HG02973 (cell line): ENCODE measurements at regions not wholly inside any gene's neighbourhood (a gene's known extent, or its start where the extent isn't known, plus 50 kb on each side); places are given as distances from the start of the nearest gene placed in this dataset.

Source experiments
- ATAC-seq: cut with Tn5 transposase; IDR thresholded peaks from one replicate; pipeline ENCODE4 v1.9.1; 2021; ENCODE audit warnings: moderate library complexity; ENCODE audit not compliant: unreplicated experiment

- ATAC-seq, result no peak
Measured at GRCh38 chr7:85602196-85602595, 415.3 kb upstream of the SEMA3D start.

DNA sequence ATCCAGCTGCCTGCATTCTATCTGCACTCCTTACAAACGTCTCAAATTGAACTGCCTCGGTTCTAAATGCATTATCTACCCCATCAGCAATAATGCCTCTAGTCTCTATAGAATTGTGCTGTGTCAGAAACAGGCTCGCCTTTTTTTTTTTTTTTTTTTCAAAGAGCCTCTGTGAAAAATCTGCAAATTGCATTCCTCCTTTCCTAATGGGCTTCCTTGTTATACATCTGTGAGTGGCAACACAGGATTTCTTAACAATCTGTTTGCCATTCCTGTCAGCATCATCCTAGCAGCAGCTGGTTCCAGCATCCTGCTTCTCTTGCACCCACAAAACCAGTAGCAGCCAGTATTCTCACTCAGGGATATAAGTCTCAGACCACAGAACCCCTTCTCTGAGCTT lies 413.5 kb upstream of the SEMA3D start:
- ATAC-seq, result no peak

DNA sequence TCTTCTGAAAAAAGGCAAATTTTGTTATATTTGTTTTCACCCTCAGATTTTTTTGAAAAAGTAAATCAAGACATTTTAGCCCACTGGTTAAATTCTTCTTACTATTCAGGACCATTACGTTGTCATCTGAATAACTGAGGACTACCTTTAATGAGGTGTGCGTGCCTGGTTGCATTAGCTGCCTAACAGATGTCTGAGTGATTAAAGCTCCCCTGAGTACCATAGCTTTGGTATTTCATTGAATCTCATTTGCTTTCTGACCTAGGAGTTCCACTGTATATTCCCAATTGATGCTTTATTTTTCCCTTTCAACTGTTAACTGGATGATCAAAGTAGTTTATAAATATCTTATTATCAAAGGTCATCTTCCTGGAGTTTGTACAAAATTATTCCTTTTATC lies 410.0 kb upstream of the SEMA3D start:
- no peak for ATAC-seq

- no peak for ATAC-seq
Measured at GRCh38 chr7:85595750-85596178, 408.9 kb upstream of the SEMA3D start.

DNA sequence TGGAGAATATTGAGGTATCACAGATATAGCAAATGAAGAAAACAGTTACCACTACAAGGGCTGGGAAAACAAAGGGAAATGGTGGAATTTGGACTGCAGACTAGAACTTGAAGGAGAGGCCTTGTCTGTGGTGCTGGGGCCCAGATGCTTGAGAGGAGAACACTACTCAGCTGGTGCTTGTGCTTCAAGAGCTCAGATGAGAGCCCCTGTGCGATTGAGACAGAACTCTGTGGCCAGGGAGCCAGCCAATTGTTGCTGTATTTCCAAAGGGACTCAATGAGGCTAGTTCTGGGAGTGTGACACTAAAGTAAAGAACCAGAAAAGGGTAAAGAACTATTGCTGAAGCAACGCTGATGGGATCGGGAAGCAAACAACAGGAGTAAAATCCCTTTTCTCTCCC lies 406.5 kb upstream of the SEMA3D start:
- no peak for ATAC-seq

GRCh38 chr7:85587785-85588184 lies 400.9 kb upstream of the SEMA3D start:
- ATAC-seq, result no peak

- no peak for ATAC-seq
Measured at GRCh38 chr7:85586091-85586490, 399.2 kb upstream of the SEMA3D start.

DNA sequence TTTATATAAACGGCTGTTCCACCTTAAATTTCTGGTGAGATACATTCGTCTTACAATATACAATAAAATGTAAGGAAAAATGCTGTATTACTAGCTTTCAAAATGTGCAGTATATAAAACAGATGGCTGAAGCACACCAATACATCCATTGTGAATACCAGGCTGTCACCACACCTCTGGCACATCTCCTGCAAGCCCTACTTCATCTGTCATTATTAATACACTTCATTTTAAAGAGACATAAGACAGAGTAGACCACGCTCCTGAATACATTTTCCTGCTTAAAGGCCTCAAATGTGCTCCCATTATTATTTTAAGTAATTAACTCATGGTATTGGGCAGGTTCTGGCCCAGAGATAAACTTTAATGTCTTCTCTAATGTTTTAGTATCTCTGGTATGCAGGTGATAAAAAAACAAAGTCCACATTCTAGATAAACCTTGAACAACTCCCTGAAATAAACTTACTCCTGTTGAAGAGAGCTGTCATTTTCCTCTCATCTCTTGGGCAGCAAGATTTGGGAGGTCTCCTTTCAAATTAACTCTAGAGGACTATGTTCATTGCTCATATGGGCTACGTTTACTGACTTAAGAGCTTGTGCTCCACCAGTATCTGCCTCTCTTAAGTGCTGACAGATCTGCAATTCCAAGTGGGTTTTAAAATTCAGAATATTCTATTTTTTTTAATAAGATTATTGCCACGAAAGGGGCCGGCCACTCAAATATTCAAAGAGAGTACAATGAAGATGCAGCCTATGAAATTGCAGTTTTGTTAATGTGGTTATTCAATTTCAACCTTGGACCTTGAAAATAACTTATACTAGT lies 396.5 kb upstream of the SEMA3D start:
- ATAC-seq, result no peak

GRCh38 chr7:85573844-85574243 lies 387.0 kb upstream of the SEMA3D start:
- ATAC-seq, result no peak

DNA sequence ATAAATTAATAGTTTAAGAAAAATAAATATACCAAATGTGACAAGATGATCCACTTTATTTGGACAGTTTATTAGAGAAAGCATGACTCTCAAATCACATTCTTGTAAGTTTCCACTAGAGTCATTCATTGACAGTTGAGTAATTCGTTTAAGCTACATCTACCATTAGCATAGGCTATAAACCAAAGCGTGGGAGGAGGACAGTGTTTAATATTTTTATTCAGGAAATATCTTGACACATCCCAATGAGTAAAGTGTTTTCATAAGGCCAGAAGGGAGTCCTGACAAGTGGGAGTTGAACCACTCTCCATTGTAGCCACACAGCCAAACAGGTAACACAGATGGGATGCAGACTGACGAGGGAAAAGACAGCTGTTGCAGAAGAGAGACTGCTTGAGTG lies 386.5 kb upstream of the SEMA3D start:
- no peak for ATAC-seq

DNA sequence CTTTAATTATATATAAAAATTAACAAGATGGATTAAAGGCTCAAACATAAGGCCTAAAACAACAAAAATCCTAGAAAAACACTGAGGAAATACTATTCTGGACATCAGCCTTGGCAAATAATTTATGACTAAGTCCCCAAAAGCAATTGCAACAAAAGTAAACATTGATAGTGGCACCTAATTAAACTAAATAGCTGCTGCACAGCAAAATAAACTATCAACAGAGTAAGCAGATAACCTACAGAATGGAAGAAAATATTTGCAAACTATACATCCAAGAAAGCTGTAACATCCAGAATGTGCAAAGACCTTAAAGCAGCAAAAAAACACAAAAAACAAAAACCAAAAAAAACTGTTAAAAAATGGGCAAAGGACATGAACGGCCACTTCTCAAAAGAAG lies 384.0 kb upstream of the SEMA3D start:
- ATAC-seq, result no peak

DNA sequence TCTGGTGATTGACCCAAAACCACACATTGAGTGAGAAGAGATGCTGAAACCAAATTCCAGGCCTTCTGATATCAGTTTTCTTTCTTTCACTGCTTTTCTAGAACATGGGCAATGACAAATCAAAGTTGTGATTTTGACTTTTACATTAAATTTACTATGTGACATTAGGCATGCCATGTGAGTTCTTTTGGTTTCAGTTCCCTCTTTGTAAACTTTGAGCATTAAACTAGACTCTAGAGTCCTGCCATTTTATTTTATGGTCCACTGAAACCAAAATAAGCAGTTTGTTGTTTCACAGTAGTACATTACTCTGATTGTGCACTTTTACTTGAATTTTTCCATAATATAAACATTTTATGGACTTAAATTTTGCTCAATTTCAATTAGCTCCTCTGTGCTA lies 381.1 kb upstream of the SEMA3D start:
- no peak for ATAC-seq

- no peak for ATAC-seq
Measured at GRCh38 chr7:85566095-85566794, 379.4 kb upstream of the SEMA3D start.

DNA sequence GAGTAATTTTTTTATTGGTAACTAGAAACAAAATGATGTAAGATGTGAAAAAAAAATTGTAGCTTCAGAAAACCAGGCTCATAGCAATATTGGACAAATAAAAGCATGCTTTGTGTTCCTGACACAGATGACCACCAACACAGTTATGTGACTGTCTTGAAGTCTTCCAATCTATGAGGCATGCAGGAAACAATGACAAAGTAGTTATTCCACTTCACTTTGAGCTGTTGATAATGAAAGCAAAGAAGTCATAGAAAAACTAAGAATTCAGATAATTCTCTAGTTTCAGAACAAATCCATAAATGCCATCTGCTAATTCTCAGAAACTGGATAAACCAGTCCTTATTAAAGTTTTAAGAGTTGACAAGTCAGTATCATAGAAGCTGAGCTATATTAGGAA lies 378.4 kb upstream of the SEMA3D start:
- ATAC-seq, result no peak

DNA sequence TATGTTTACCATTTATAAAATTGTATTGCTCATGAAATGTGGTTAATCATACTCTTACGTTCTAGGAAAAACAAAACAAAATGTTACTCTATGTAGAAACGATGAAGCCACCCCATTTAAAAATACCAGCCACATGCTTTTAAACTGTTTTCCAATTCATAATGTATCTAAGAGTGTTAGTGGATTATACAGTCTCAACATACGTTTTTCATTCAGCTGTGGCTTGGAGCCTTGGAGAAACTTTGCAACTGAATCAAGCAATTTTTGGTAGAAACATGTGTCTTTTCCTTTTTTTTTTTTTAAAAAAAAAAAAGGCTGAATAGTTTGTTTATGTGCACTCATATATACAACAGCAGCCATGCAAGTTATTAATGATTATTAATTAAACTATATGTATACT lies 378.0 kb upstream of the SEMA3D start:
- ATAC-seq, result no peak

GRCh38 chr7:85561706-85562105 lies 374.9 kb upstream of the SEMA3D start:
- no peak for ATAC-seq

DNA sequence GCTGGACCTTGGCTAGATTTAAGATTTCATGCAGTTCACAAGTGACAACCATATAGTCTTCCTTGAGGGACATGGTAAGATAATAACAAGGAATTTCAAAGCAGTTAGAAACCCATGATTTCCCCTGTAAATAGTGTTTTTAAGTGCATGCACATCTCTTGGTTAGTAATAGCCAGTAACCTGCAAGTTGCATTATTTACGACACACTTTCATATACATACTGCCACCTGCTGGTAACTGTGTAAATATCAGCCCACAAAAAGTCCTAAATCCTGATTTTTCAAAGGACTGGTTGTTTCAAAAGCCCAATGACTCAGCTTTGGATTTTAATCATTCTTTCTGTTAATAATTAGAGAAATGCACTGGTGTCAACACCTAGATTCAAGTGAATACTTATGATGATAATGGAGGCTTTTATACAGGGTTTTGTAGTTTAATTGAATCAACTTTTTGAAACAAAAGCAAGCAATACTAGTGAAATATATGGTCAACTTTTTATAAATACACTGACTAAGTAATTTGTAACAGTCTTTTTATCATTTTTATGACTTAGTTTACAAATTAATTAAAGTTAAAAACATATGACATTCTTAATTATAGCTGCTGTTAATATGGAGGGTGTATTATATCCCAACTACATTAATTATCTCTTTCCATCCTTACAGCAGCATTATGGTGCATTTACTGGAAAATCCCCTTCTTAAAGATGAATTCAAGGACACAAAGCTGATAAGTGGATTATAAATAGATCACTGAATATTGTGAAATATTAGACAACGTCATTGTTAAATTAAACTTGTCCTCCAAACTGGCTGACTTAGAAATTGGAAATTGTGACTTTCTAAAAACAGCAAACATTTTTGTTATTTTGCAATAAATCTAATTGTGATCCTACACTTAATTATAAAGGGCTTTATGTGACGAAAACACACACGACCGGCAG lies 367.7 kb upstream of the SEMA3D start:
- peak; percentile 77 for ATAC-seq

DNA sequence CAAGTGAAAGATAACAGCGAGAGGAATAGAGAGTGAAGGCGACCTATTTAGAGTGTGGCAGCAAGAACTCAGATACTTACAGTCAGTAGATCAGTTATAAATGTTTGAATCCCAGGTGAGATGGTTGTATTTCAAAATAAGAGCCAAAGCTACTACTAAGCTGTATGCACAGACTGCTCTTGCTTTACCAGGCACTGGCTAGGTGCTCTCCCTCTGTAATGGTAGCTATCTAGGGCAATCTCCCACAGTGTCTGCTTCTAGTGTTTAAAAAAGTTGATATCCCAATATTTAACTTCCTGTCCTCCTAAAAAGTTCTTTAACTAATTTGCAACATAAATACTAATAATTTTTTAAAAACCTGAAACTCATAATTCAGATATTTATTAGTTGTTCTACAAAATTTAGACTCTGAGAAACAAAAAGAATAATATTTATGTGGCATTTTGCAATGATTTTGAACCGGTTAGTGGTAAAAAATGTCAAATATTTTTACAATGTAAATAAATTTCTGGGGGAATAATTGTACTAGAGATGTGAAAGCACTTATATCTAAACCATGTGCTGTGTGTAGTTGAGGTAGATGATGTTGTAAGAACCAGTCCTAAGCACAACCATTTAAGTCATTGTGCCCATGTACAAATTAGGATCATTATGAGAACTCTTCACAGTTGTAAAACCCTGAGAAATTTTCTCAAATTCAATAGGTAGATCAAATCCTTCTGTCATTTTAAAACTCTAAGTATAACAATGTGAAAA lies 349.3 kb upstream of the SEMA3D start:
- no peak for ATAC-seq

DNA sequence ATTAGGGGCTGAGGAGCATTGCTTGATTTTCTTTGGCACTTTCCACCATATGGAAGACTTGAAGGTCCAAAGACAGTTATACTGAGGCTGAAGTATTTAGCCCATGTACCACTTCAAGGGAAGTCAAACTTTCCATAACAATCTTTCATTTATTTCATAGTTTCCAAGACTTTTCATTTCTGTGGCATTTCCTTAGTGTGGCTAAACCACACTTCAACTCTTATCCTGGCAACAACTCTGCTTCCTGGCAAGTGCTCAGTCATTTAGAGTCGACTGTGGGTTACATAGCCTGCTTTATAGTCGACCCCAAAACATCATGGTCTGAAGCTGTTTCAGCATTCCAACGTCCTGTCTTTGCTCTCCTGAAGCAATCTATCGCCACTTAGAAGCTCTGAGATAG lies 343.0 kb upstream of the SEMA3D start:
- ATAC-seq, result no peak

DNA sequence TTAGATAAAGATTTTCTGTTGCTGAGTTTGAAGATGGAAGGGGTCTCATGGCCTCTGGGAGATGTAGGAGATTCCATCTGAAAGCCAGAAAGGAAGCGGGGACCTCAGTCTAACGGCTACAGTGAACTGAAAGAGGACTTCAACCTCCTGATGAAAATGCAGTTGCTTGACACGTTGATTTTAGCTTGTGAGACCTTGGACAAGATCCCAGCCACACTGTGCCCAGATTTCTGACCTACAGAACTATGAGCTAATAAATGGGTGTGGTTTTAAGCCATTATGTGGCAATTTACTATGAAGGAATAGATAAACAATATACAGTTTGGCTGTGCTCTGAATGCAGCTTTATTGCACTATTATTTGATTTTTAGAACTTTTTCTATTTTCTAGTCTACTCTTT lies 342.3 kb upstream of the SEMA3D start:
- no peak for ATAC-seq

DNA sequence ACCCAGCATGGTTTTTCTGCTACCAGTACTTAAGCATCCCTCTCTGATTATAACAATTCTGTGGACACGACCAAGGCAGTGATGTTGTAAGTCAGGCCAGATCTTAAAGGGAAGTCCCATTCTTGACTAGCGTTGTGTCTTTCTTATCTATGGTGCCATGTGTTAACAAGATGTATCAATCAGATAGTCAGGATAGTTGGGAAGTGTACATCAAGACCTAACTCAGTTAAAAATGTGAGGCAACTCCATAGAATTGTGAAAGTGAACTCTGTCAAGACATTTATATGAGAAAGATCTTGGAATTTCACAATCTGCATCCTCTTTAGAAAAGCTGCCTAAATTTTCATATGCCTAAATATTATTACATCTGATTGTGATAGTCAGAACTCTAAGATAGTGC lies 341.7 kb upstream of the SEMA3D start:
- ATAC-seq, result no peak
